ENCODE measurements at regions not wholly inside any gene's neighbourhood (a gene's known extent, or its start where the extent isn't known, plus 50 kb on each side); places are given as distances from the start of the nearest gene placed in this dataset.

DNA sequence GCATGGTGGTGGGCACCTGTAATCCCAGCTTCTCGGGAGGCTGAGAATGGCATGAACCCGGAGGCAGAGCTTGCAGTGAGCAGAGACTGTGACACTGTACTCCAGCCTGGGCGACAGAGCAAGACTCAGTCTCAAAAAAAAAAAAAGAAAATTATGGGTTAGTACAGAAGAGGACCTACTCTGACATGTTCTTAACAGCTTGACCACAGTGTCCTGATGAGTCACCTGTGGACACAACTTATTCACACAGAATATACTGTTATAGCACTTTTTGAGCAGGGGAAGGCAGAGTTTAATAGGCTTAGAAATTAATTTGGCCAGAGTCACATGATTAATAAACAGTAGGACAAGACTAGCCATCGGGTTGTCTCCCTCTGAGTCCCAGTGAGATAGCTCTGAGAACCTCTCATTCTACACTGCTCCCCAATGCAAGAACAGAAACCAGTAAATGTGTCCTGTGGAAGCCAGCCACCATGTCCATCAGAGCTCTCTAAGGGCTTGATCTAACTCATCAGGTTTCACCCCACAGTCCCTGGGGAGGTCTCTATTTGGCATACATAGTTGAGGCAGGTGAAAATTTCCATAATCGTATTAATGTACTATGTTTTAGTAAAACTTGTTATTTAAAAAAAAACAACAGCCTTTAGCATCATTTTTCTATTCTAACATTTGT is 1077.9 kb upstream of the C9orf72 start:
- 0 to 94% (median 89%) methylated on average over 1 to 4 of the region's 5 CpGs; no CpG with 5 or more reads in 1 of the 10 experiments for WGBS, 10 experiments
- no peak for ATAC-seq (replicated peaks in 6 of 8)
- Histone ChIP-seq H3K4me1 (replicated peaks in 1 of 2) (no peaks in the 10 kb centered on the region), H3K27ac (no peak overlapping the region), H3K4me3 (no peak overlapping the region)
- in situ Hi-C loops (cut with MboI; ENCODE audit: low pct_unique_long_range_greater_than_20kb in 2 of 9, low sequenced_read_pairs in 9 of 9, unreplicated experiment in 9 of 9): no loop called here

DNA sequence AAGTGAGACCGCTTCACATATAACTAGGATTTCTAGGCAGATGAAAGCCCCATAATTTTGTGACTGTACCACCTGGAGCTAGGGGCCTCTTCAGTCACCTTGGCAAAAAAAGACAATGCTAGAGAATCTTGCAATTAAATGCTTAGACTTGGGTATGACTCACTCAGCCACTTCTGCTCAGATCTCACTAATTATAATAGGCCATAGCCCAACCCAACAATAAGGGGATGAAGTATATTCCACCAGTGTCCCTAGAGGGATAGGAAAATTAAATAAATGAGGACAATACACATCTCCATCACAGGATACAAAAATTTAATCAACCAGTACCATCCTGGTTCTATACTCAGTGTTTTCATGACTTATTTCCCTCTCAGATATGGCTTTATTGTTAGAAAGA is 1079.9 kb upstream of the C9orf72 start:
- in situ Hi-C loops (cut with MboI; ENCODE audit: low pct_unique_long_range_greater_than_20kb in 2 of 9, low sequenced_read_pairs in 9 of 9, unreplicated experiment in 9 of 9): no loop called here
- ATAC-seq (replicated peaks in 6 of 8): peak in 5 of 8 experiments; percentile 25 to 53 (median 48)
- no peak overlapping the region for H3K27ac ChIP-seq
- WGBS, 10 experiments: 0 to 100% (median 75%) methylated on average over 1 of the region's 1 CpG; no CpG with 5 or more reads in 5 of the 10 experiments
- no peaks in the 10 kb centered on the region for H3K4me1 ChIP-seq (replicated peaks in 1 of 2)
- H3K4me3 ChIP-seq: no peak overlapping the region

DNA sequence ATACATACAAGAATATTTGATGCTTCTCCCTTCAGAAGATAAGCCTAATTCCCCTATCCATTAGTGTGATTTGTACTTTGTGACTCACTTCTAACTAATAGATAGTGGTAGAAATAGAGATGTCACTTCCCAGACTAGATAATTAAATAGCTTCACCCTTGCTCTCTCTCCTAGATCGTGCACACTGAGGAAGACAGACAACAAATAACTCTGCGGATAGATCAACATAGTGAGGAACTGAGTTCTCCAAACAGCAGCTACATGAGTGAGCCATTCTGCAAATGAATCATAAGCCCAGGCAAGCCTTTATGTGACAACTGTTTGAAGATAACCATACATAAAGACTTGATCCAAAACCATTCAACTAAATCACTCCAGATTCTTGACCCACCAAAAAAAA is 1083.4 kb upstream of the C9orf72 start:
- WGBS, 10 experiments: 0 to 80% (median 46%) methylated on average over 2 of the region's 2 CpGs; no CpG with 5 or more reads in 2 of the 10 experiments
- no peak overlapping the region for H3K4me3 ChIP-seq
- in situ Hi-C loops (cut with MboI; ENCODE audit: low pct_unique_long_range_greater_than_20kb in 2 of 9, low sequenced_read_pairs in 9 of 9, unreplicated experiment in 9 of 9): no loop called here
- peak in 5 of 8 experiments; percentile 92 to 98 (median 97) for ATAC-seq (replicated peaks in 6 of 8)
- H3K27ac ChIP-seq: no peak overlapping the region
- no peaks in the 10 kb centered on the region for H3K4me1 ChIP-seq (replicated peaks in 1 of 2)

DNA sequence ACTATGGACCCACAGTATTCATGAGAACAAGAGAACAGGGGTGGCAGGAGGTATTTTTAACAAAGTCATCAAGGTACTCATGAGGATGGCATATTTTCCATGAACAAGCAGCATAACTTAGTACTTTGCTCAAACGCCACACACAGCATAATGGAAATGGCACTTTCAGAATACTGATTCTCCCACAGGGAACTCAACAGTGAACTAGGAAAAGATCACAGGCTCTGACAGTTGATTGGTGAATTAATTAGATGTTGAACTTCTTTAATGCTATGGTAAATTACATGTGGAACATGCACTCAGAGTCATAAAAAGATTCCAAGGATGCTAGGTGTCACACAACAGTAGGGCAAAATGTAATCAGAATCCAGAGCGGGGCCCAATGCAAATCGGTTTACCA is 1088.6 kb upstream of the C9orf72 start:
- H3K4me3 ChIP-seq: no peak overlapping the region
- ATAC-seq (replicated peaks in 6 of 8): no peak
- in situ Hi-C loops (cut with MboI; ENCODE audit: low pct_unique_long_range_greater_than_20kb in 2 of 9, low sequenced_read_pairs in 9 of 9, unreplicated experiment in 9 of 9): no loop called here
- H3K27ac ChIP-seq: no peak overlapping the region
- H3K4me1 ChIP-seq (replicated peaks in 1 of 2): no peaks in the 10 kb centered on the region
- 0 to 100% (median 79%) methylated on average over 1 to 2 of the region's 3 CpGs; no CpG with 5 or more reads in 2 of the 10 experiments for WGBS, 10 experiments

DNA sequence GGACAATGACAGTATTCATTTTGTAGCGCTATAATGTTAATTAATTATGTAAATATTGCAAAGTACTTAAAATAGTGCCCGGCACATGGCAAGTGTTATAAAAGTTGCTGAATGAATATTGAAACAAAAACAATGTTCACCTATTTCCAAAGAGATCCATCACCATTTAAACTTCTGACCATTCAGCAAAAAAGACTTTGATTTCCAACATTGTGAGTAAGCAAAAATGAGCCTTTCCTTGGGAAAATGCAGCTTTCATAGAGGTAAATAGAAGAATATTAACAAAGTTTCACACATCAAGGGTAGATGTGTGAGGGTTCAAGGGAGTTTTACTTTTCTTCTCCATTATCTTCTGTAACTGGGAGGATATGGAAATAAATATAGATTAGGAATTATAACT is 1089.4 kb upstream of the C9orf72 start:
- Histone ChIP-seq H3K27ac (no peak overlapping the region), H3K4me1 (replicated peaks in 1 of 2) (no peaks in the 10 kb centered on the region), H3K4me3 (no peak overlapping the region)
- ATAC-seq (replicated peaks in 6 of 8): no peak
- WGBS, 10 experiments: 0 to 100% (median 89%) methylated on average over 1 to 2 of the region's 2 CpGs; no CpG with 5 or more reads in 1 of the 10 experiments
- in situ Hi-C loops (cut with MboI; ENCODE audit: low pct_unique_long_range_greater_than_20kb in 2 of 9, low sequenced_read_pairs in 9 of 9, unreplicated experiment in 9 of 9): no loop called here

DNA sequence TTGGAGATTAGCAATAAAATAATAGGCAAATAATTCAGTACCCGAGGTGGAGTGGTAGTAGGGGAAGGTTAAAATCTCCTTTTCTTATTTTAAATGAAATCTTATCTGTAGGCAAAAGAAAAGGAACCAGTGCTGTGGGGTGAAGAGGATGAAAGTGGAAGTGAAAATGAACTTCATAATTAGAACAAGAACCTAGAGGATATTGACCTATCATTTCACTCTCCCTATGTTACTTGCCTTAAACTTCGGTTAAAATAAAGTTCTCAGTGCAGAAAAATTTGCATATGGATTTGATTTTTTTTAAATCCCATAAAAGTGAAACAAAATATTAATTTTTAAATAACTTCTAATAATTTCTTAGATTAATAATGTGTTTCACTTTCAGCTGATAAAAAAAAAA is 1094.9 kb upstream of the C9orf72 start:
- 0 to 92% (median 62%) methylated on average over 1 to 2 of the region's 2 CpGs for WGBS, 10 experiments
- no peak overlapping the region for H3K27ac ChIP-seq
- no peak overlapping the region for H3K4me3 ChIP-seq
- no peaks in the 10 kb centered on the region for H3K4me1 ChIP-seq (replicated peaks in 1 of 2)
- in situ Hi-C loops (cut with MboI; ENCODE audit: low pct_unique_long_range_greater_than_20kb in 2 of 9, low sequenced_read_pairs in 9 of 9, unreplicated experiment in 9 of 9): no loop called here
- ATAC-seq (replicated peaks in 6 of 8): no peak

DNA sequence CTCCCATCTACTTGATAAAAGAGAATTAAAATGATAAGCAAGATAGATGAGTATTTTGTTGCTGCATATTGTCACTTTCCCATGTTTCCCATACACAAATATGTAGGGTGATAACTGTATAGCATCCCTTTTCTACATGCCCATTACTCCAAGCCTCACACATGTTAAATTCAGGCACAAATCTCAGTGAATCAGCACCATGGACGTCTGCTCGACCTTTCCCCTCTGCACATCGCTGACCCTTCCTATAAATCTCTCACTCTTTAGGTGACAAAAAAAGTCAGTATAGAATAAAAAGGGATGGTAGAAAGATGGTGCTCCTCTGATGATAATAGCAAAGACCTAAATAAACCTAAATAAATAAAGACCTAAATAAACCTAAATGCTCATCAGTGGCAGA is 1097.7 kb upstream of the C9orf72 start:
- Histone ChIP-seq H3K4me1 (replicated peaks in 1 of 2) (no peaks in the 10 kb centered on the region), H3K4me3 (no peak overlapping the region), H3K27ac (no peak overlapping the region)
- in situ Hi-C loops (cut with MboI; ENCODE audit: low pct_unique_long_range_greater_than_20kb in 2 of 9, low sequenced_read_pairs in 9 of 9, unreplicated experiment in 9 of 9): no loop called here
- 0 to 90% (median 49%) methylated on average over 1 to 3 of the region's 3 CpGs; no CpG with 5 or more reads in 2 of the 10 experiments for WGBS, 10 experiments
- ATAC-seq (replicated peaks in 6 of 8): no peak

DNA sequence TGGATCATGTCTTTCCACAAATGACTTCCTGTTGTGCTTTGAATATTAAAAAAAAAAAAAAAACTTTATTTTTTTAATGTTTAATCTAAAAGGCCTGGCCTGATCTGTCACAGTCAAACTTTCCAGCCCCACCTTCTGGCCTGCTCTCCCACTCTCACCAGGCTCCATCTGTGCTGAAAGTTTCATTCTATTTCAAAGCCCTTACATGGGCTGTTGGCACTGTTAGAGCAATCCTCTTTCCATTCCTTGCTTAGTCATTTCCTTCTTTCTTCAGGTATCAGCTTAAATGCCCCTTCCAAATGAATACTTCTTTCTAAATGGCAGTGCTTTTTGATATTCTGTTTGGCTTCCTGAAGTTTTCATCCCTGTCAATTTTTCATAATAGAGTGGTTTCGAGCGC is 1104.8 kb upstream of the C9orf72 start:
- WGBS, 10 experiments: 33 to 100% (median 90%) methylated on average over 1 to 2 of the region's 2 CpGs; no CpG with 5 or more reads in 3 of the 10 experiments
- in situ Hi-C loops (cut with MboI; ENCODE audit: low pct_unique_long_range_greater_than_20kb in 2 of 9, low sequenced_read_pairs in 9 of 9, unreplicated experiment in 9 of 9): no loop called here
- H3K4me3 ChIP-seq: no peak overlapping the region
- H3K4me1 ChIP-seq (replicated peaks in 1 of 2): no peaks in the 10 kb centered on the region
- H3K27ac ChIP-seq: no peak overlapping the region
- ATAC-seq (replicated peaks in 6 of 8): no peak

DNA sequence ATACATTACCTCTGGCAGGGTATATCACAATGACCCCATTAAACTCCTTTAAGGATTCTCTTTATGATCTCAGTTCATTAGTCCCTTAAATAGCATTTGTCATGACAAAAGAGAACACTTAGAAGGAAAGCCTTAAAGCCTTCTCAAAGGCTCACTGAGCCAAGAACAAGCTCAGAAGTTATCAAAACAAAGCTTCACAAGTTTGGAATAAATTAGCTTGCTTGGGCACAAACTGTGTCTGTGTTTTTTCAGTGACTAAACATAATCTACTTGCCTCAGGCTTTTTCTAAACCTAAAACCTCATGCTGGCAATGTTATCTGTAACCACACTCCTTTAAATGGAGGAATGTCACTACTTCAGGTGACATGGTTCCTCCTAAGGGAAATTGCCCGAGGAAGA is 1114.9 kb upstream of the C9orf72 start:
- Histone ChIP-seq H3K4me3 (no peak overlapping the region), H3K27ac (no peak overlapping the region), H3K4me1 (replicated peaks in 1 of 2) (peaks cover 0 to 4% of the 10 kb centered on the region in 2 donors)
- WGBS, 10 experiments: 0 to 83% (median 17%) methylated on average over 1 of the region's 1 CpG; no CpG with 5 or more reads in 4 of the 10 experiments
- in situ Hi-C loops (cut with MboI; ENCODE audit: low pct_unique_long_range_greater_than_20kb in 2 of 9, low sequenced_read_pairs in 9 of 9, unreplicated experiment in 9 of 9): no loop called here
- ATAC-seq (replicated peaks in 6 of 8): no peak

DNA sequence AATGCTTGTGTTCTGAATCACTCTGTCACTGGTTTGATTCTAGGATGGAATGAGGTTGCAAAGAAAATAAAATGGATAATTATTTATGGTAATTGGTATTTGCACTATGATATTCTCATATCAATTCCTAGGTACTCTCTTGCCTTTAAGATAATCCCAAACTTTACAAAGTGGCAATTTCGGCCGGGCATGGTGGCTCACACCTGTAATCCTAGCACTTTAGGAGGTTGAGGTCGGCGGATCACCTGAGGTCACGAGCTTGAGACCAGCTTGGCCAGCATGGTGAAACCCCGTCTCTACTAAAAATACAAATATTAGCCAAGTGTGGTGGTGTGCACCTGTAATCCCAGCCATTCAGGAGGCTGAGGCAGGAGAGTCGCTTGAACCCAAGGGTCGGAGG is 1118.7 kb upstream of the C9orf72 start:
- 13 to 100% (median 93%) methylated on average over 1 to 7 of the region's 8 CpGs for WGBS, 10 experiments
- in situ Hi-C loops (cut with MboI; ENCODE audit: low pct_unique_long_range_greater_than_20kb in 2 of 9, low sequenced_read_pairs in 9 of 9, unreplicated experiment in 9 of 9): no loop called here
- no peak for ATAC-seq (replicated peaks in 6 of 8)

DNA sequence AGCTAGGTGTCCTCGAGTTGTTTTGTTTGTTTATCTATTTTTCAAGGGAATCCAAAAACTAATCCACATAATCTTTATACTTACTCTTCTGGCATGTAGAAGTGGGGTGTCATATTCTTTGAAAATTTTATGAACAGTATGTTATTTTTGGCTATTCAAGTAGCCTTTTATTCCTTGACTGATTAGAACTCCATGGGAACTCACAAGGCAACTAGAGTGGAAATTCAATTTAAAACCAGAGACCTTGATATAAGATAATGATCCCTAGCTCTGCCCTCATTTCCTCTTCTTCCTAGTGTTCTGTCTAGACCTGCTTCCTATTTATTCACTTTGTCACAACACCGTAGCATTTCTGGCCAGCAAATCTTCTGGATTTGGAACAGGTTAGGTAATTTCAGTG is 1123.7 kb upstream of the C9orf72 start:
- H3K4me1 ChIP-seq (replicated peaks in 1 of 2): peaks cover 0 to 2% of the 10 kb centered on the region in 2 donors
- H3K4me3 ChIP-seq: no peak overlapping the region
- ATAC-seq (replicated peaks in 6 of 8): no peak
- 0 to 100% (median 61%) methylated on average over 1 to 2 of the region's 2 CpGs for WGBS, 10 experiments
- in situ Hi-C loops (cut with MboI; ENCODE audit: low pct_unique_long_range_greater_than_20kb in 2 of 9, low sequenced_read_pairs in 9 of 9, unreplicated experiment in 9 of 9): no loop called here
- H3K27ac ChIP-seq: no peak overlapping the region

More for the DNA sequence above, 1118.7 kb upstream of the C9orf72 start:
- Histone ChIP-seq H3K4me1 (replicated peaks in 1 of 2) (peaks cover 0 to 6% of the 10 kb centered on the region in 2 donors), H3K27ac (no peak overlapping the region), H3K4me3 (no peak overlapping the region)

DNA sequence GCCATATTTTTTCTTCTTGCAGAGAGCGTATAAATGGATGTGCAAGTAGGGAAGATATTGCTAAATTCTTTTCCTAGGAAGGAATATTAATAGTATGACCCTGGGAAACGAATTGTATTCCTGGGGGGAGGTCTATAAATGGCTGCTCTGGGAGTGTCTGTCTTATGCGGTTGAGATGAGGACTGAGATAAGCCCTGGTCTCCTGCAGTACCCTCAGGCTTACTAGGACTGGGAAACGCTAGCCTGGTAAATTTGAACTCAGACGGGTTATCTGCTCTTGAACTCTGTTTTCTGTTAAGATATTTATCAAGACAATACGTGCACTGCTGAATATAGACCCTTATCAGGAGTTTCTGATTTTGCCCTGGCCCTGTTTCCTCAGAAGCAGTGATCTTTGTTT is 1126.4 kb upstream of the C9orf72 start:
- H3K4me1 ChIP-seq (replicated peaks in 1 of 2): no peaks in the 10 kb centered on the region
- H3K27ac ChIP-seq: no peak overlapping the region
- no peak for ATAC-seq (replicated peaks in 6 of 8)
- in situ Hi-C loops (cut with MboI; ENCODE audit: low pct_unique_long_range_greater_than_20kb in 2 of 9, low sequenced_read_pairs in 9 of 9, unreplicated experiment in 9 of 9): no loop called here
- 3 to 100% (median 82%) methylated on average over 1 to 6 of the region's 6 CpGs; no CpG with 5 or more reads in 1 of the 10 experiments for WGBS, 10 experiments
- H3K4me3 ChIP-seq: no peak overlapping the region

DNA sequence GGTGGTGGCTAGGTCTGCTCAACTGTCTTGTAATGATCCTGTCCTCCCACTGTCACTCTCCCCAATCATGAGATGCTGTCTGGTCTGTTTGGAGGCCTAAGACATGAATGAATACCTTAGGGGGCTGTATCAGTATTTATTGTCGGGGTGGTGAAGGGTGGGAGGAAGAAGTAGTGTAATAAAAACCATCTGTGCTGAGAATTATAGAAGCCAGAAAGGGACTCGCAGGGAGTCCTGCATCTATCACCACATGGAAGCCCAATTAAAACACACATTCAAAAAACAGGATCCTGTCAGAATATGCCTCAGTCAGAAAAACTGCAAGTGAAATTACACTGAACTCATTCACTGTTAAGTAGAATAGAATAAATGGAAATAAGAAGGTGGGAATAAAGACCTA is 1134.3 kb upstream of the C9orf72 start:
- 0 to 85% (median 31%) methylated on average over 1 to 2 of the region's 2 CpGs; no CpG with 5 or more reads in 2 of the 10 experiments for WGBS, 10 experiments
- peak in 3 of 8 experiments; percentile 39 to 71 (median 43) for ATAC-seq (replicated peaks in 6 of 8)
- in situ Hi-C loops (cut with MboI; ENCODE audit: low pct_unique_long_range_greater_than_20kb in 2 of 9, low sequenced_read_pairs in 9 of 9, unreplicated experiment in 9 of 9): no loop called here
- Histone ChIP-seq H3K4me1 (replicated peaks in 1 of 2) (peaks cover 3 to 17% of the 10 kb centered on the region in 2 donors), H3K4me3 (no peak overlapping the region), H3K27ac (no peak overlapping the region)

DNA sequence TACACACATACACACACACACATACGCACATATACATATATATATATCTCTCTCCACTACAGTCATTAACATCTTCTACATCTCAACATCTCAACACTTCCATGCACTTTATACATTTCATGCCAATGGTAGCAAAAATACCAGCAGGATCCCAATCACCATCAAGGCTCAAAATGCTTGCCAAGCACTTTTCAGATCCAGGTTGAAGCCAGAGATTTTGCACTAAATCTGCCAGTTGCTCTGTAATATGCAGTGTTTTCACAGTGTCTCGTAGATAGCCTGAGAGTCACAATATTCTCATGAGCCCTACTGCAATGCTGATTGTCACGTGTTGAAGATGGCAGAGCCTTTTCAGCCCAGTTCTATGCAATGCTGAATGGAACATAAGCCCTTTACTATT is 1140.9 kb upstream of the C9orf72 start:
- no peak overlapping the region for H3K27ac ChIP-seq
- ATAC-seq (replicated peaks in 6 of 8): no peak
- peaks cover 4 to 24% of the 10 kb centered on the region in 2 donors for H3K4me1 ChIP-seq (replicated peaks in 1 of 2)
- in situ Hi-C loops (cut with MboI; ENCODE audit: low pct_unique_long_range_greater_than_20kb in 2 of 9, low sequenced_read_pairs in 9 of 9, unreplicated experiment in 9 of 9): no loop called here
- H3K4me3 ChIP-seq: no peak overlapping the region
- 0 to 94% (median 83%) methylated on average over 1 to 2 of the region's 3 CpGs; no CpG with 5 or more reads in 5 of the 10 experiments for WGBS, 10 experiments

All from motor neuron (in vitro differentiated cells).